T-helper 2 cell treated with Interferon-gamma antibody and Interleukin-4, amounts not matched to agents 5 μg/mL and 100 μg/mL, for 36 hours (primary cell): ENCODE measurements at regions not wholly inside any gene's neighbourhood (a gene's known extent, or its start where the extent isn't known, plus 50 kb on each side); places are given as distances from the start of the nearest gene placed in this dataset.
A peak's percentile ranks its signal among the peaks of the same experiment; 100 is the strongest.
"Not testable (repeated sequence)": the region's sequence is repeated elsewhere in the genome, so short reads cannot be mapped to it uniquely, and the experiment has no call there.

Experiments
- DNase-seq: peaks from one replicate; pipeline ENCODE4 v3.0.0; 2021; ENCODE audit warnings: low spot score
- H3K27ac Mint-ChIP-seq: one replicate; pipeline ENCODE4 v1.8.0; 2021; ENCODE audit warnings: mild to moderate bottlenecking, mixed read lengths
- H3K27me3 Mint-ChIP-seq: one replicate; pipeline ENCODE4 v1.8.0; 2021; ENCODE audit warnings: low read depth, mixed read lengths
- H3K36me3 Mint-ChIP-seq: one replicate; pipeline ENCODE4 v1.8.0; 2021; ENCODE audit warnings: low read depth, mixed read lengths
- H3K4me1 Mint-ChIP-seq: one replicate; pipeline ENCODE4 v1.8.0; 2021; ENCODE audit warnings: low read depth, mixed read lengths
- H3K4me3 Mint-ChIP-seq: one replicate; pipeline ENCODE4 v1.8.0; 2022; ENCODE audit warnings: mild to moderate bottlenecking, moderate library complexity, mixed read lengths
- H3K9me3 Mint-ChIP-seq: one replicate; pipeline ENCODE4 v1.8.0; 2021; ENCODE audit warnings: mixed read lengths

- DNase-seq, H3K27me3 Mint-ChIP-seq, H3K4me1 Mint-ChIP-seq, H3K4me3 Mint-ChIP-seq, H3K9me3 Mint-ChIP-seq, H3K27ac Mint-ChIP-seq: not testable (repeated sequence)
- peaks cover 56% of the 10 kb centered on the region for H3K36me3 Mint-ChIP-seq
These were observed 56.9 kb upstream of the TNK2 start for GRCh38 chr3:195965217-195965616.

GRCh38 chr3:195964318-195965107 is 56.2 kb upstream of the TNK2 start:
- not testable (repeated sequence) for H3K27ac Mint-ChIP-seq, H3K27me3 Mint-ChIP-seq, H3K4me1 Mint-ChIP-seq, DNase-seq, H3K9me3 Mint-ChIP-seq, H3K4me3 Mint-ChIP-seq
- H3K36me3 Mint-ChIP-seq = peaks cover 53% of the 10 kb centered on the region

- peak overlapping the region; percentile 55 for H3K27ac Mint-ChIP-seq
- not testable (repeated sequence) for DNase-seq, H3K4me3 Mint-ChIP-seq, H3K27me3 Mint-ChIP-seq, H3K9me3 Mint-ChIP-seq
- H3K4me1 Mint-ChIP-seq = peaks cover 14% of the 10 kb centered on the region
- H3K36me3 Mint-ChIP-seq = peaks cover 51% of the 10 kb centered on the region
These were observed 53.9 kb upstream of the TNK2 start for GRCh38 chr3:195962222-195962621.

DNA sequence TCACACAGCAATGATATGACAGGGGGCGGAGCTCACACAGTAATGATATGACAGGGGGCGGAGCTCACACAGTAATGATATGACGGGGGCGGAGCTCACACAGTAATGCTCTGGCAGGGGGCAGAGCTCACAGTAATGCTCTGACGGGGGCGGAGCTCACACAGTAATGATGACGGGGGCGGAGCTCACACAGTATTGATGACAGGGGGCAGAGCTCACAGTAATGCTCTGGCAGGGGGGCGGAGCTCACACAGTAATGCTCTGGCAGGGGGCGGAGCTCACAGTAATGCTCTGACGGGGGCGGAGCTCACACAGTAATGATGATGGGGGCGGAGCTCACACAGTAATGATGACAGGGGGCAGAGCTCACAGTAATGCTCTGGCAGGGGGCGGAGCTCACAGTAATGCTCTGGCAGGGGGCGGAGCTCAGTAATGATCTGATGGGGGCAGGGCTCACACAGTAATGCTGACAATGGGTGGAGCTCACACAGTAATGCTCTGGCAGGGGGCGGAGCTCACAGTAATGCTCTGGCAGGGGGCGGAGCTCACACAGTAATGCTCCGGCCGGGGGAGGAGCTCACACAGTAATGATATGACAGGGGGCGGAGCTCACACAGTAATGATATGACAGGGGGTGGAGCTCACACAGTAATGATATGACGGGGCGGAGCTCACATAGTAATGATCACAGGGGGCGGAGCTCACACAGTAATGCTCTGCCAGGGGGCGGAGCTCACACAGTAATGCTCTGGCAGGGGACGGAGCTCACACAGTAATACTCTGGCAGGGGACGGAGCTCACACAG is 52.8 kb upstream of the TNK2 start:
- peak; percentile 47 for DNase-seq
- not testable (repeated sequence) for H3K27me3 Mint-ChIP-seq, H3K9me3 Mint-ChIP-seq, H3K4me3 Mint-ChIP-seq
- peak overlapping the region; percentile 80 for H3K27ac Mint-ChIP-seq
- peaks cover 49% of the 10 kb centered on the region for H3K36me3 Mint-ChIP-seq
- H3K4me1 Mint-ChIP-seq = peaks cover 18% of the 10 kb centered on the region

- not testable (repeated sequence) for H3K4me3 Mint-ChIP-seq
These were observed 51.8 kb upstream of the TNK2 start for GRCh38 chr3:195960164-195960563.

GRCh38 chr3:195959367-195960157 is 51.2 kb upstream of the TNK2 start:
- not testable (repeated sequence) for H3K27ac Mint-ChIP-seq, H3K4me3 Mint-ChIP-seq, DNase-seq, H3K27me3 Mint-ChIP-seq, H3K9me3 Mint-ChIP-seq
- H3K36me3 Mint-ChIP-seq = peaks cover 37% of the 10 kb centered on the region
- peaks cover 19% of the 10 kb centered on the region for H3K4me1 Mint-ChIP-seq

More at GRCh38 chr3:195960164-195960563, 51.8 kb upstream of the TNK2 start:
- not testable (repeated sequence) for H3K9me3 Mint-ChIP-seq, DNase-seq, H3K27me3 Mint-ChIP-seq
- H3K27ac Mint-ChIP-seq = peak overlapping the region; percentile 46
- peaks cover 19% of the 10 kb centered on the region for H3K4me1 Mint-ChIP-seq
- peaks cover 43% of the 10 kb centered on the region for H3K36me3 Mint-ChIP-seq

DNA sequence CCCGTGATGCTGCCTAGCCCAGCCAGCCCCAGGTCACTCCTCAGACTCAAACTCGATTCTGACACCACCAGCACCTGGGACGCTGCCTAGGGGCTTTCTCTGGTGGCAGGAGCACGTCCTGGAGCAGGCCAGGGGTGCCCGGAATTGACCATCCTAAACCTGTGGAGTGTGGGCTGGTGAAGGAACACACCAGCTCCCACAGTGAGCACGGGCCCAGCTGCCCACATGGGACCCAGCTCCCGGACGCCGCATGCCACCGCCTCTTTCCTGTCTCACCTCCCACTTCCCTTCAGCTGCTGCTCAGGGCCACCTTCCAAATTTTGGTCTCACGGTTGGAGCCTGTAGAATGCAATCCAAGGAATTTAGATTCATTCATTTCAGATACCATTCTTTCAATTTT is 50.4 kb upstream of the TNK2 start:
- peaks cover 36% of the 10 kb centered on the region for H3K36me3 Mint-ChIP-seq
- H3K27ac Mint-ChIP-seq, DNase-seq, H3K4me3 Mint-ChIP-seq, H3K27me3 Mint-ChIP-seq, H3K9me3 Mint-ChIP-seq: not testable (repeated sequence)
- peaks cover 19% of the 10 kb centered on the region for H3K4me1 Mint-ChIP-seq
